ENCODE measurements at regions not wholly inside any gene's neighbourhood (a gene's known extent, or its start where the extent isn't known, plus 50 kb on each side); places are given as distances from the start of the nearest gene placed in this dataset.

DNA sequence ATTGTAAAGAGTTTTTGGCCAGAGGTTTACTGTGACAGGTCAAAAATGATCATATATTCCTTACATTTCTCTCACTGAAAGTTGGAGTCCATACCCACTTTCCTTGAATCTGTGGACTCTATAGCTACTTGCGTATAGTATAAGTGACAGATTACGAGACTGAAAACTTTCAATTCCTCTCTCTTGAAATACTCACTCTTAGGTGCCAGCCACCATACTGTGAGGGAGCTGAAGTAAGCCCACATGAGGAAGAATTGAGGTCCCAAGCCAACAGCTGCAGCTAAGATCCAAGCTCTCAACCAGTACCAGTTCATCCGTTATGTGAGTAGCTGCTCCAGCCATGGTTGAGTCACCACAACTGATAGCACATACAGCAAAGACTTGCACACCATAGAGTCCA is 128.1 kb upstream of the FAM174A start:
- no peaks in the 10 kb centered on the region for H3K23me2 ChIP-seq (ENCODE audit: low read depth, low read length)
- H4K5ac ChIP-seq (ENCODE audit: insufficient read length, low read depth, low read length), result no peak overlapping the region
- H2BK12ac ChIP-seq (ENCODE audit: low read depth, low read length), result no peak overlapping the region
- FAIRE-seq (no peak), DNase-seq (ENCODE audit: low read depth in 1 of 2, low spot score in 2 of 2) (no peak)
- no peak overlapping the region for H3K18ac ChIP-seq (ENCODE audit: extremely low read depth, low read length)
- WGBS, 2 experiments (ENCODE audit: extremely low coverage in 1 of 2, insufficient coverage in 1 of 2, insufficient read length in 1 of 2, insufficient replicate concordance in 2 of 2, low coverage in 1 of 2, low lambda C conversion rate in 2 of 2, missing lambda C conversion rate in 1 of 2), result 90% methylated on average over 3 of the region's 3 CpGs; no CpG with 5 or more reads in 1 of the 2 experiments
- no peaks in the 10 kb centered on the region for H3K36me3 ChIP-seq (ENCODE audit: control insufficient read depth in 2 of 4, insufficient read depth in 4 of 4, low read length in 3 of 4)
- H3K9ac ChIP-seq (replicated peaks in 1 of 4; ENCODE audit: extremely low read depth in 1 of 4, low read depth in 3 of 4, low read length in 3 of 4), result no peak overlapping the region
- no peaks in the 10 kb centered on the region for H4K20me1 ChIP-seq (replicated peaks in 1 of 2; ENCODE audit: control insufficient read depth in 1 of 2, insufficient read depth in 2 of 2, low read length in 2 of 2)
- H4K8ac ChIP-seq (ENCODE audit: extremely low read depth, insufficient read depth, low read length), result no peak overlapping the region
- H3K27ac ChIP-seq (ENCODE audit: low read depth, low read length), result no peak overlapping the region
- H2BK20ac ChIP-seq (ENCODE audit: low read length), result no peak overlapping the region
- H3K4me2 ChIP-seq (ENCODE audit: insufficient read depth in 1 of 2, low read depth in 2 of 2, low read length in 2 of 2), result no peak overlapping the region
- H2BK15ac ChIP-seq (ENCODE audit: low read length), result no peak overlapping the region
- H2BK5ac ChIP-seq (ENCODE audit: low read depth, low read length), result no peak overlapping the region
- no peak overlapping the region for H4K91ac ChIP-seq (replicated peaks; ENCODE audit: insufficient read length, low read length)
- CTCF ChIA-PET (ENCODE audit: partially characterized antibody), result interaction anchor here (1.1 to 1.6 kb wide), 3 partner anchors 9 to 72 kb away, joined by 3 to 4 read pairs (median 4); no protein-coding TSS in a partner anchor
- H3K4me3 ChIP-seq (ENCODE audit: extremely low read depth in 1 of 4, insufficient read depth in 2 of 4, low read depth in 3 of 4, low read length in 4 of 4), result no peak overlapping the region
- TF ChIP-seq CTBP2 (IDR thresholded peaks at IDR 0.05; ENCODE audit: borderline replicate concordance, insufficient read depth, insufficient read length, low read length) (no peak), GTF2F1 (IDR thresholded peaks at IDR 0.05; ENCODE audit: borderline replicate concordance, low read depth, low read length) (no peak), PHF8 (conservative IDR thresholded peaks at IDR 0.05; ENCODE audit: low read depth, low read length) (no peak), KDM4A (IDR thresholded peaks at IDR 0.05; ENCODE audit: low read depth, low read length, severe bottlenecking) (no peak), CREB1 (IDR thresholded peaks at IDR 0.05) (no peak), CHD1 (IDR thresholded peaks at IDR 0.05; ENCODE audit: low read depth, low read length) (no peak), POLR2AphosphoS5 (IDR thresholded peaks at IDR 0.05; ENCODE audit: low read depth, low read length) (no peak), SIRT6 (IDR thresholded peaks at IDR 0.05; ENCODE audit: low read length) (no peak), SUZ12 (IDR thresholded peaks at IDR 0.05; ENCODE audit: low read length) (no peak), TEAD4 (IDR thresholded peaks at IDR 0.05; ENCODE audit: low read depth, low read length) (no peak)
- TF ChIP-seq, protein P1, sequence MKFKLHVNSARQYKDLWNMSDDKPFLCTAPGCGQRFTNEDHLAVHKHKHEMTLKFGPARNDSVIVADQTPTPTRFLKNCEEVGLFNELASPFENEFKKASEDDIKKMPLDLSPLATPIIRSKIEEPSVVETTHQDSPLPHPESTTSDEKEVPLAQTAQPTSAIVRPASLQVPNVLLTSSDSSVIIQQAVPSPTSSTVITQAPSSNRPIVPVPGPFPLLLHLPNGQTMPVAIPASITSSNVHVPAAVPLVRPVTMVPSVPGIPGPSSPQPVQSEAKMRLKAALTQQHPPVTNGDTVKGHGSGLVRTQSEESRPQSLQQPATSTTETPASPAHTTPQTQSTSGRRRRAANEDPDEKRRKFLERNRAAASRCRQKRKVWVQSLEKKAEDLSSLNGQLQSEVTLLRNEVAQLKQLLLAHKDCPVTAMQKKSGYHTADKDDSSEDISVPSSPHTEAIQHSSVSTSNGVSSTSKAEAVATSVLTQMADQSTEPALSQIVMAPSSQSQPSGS (IDR thresholded peaks at IDR 0.05; ENCODE audit: low read length), result no peak
- no peaks in the 10 kb centered on the region for H3K27me3 ChIP-seq (replicated peaks in 1 of 4; ENCODE audit: control insufficient read depth in 3 of 4, extremely low read depth in 1 of 4, insufficient read depth in 3 of 4, low read length in 3 of 4)
- no peaks in the 10 kb centered on the region for H3K79me2 ChIP-seq (ENCODE audit: control insufficient read depth in 1 of 2, insufficient read depth in 2 of 2, low read length in 2 of 2)
- no peak overlapping the region for H3K23ac ChIP-seq (ENCODE audit: insufficient read length)
- no peak overlapping the region for H2AFZ ChIP-seq (ENCODE audit: low read length)
- no peak overlapping the region for H3K56ac ChIP-seq (replicated peaks; ENCODE audit: insufficient read length, low read depth, low read length)
- no peak overlapping the region for H2BK120ac ChIP-seq (replicated peaks; ENCODE audit: low read depth, low read length)
- H2AK5ac ChIP-seq (ENCODE audit: low read depth, low read length), result no peak overlapping the region
- H3K4ac ChIP-seq (replicated peaks; ENCODE audit: insufficient read length, low read depth, low read length), result no peak overlapping the region
- no peaks in the 10 kb centered on the region for H3K9me3 ChIP-seq (ENCODE audit: insufficient read depth in 2 of 2, low read depth in 1 of 2, low read length in 1 of 2)
- POLR2A ChIA-PET (ENCODE audit: partially characterized antibody), result no interaction called here
- H3K14ac ChIP-seq (ENCODE audit: insufficient read length), result no peak overlapping the region
- H3K4me1 ChIP-seq (replicated peaks in 1 of 4; ENCODE audit: control insufficient read depth in 3 of 4, insufficient read depth in 4 of 4, low read length in 3 of 4), result no peaks in the 10 kb centered on the region
- H3K79me1 ChIP-seq (ENCODE audit: low read depth, low read length), result no peaks in the 10 kb centered on the region

All from H1 (cell line).